RWPE1 (cell line): ENCODE measurements at regions not wholly inside any gene's neighbourhood (a gene's known extent, or its start where the extent isn't known, plus 50 kb on each side); places are given as distances from the start of the nearest gene placed in this dataset.
"Not testable (repeated sequence)": the region's sequence is repeated elsewhere in the genome, so short reads cannot be mapped to it uniquely, and the experiment has no call there.

Experiments used
- CTCF ChIA-PET: fragments of 350-600 bp; sonication (Branson Sonifier 250); formaldehyde crosslinking; extraction: SDS; loops from one replicate; lab custom pipeline; 2021; lab: Yijun Ruan, JAX
- POLR2A ChIA-PET: fragments of 400-600 bp; formaldehyde crosslinking; extraction: SDS; loops from one replicate; lab custom pipeline; 2020; ENCODE audit warnings: antibody characterized with exemption; ENCODE audit not compliant: low non-redundant PET; lab: Yijun Ruan, JAX
- DNase-seq: peaks from one replicate; pipeline ENCODE4 v3.0.0; 2012; ENCODE audit warnings: low spot score
- H3K27ac ChIP-seq: fragments of 450-650 bp; 2 replicates; pipeline ENCODE4 v1.5.1; 2017
- TF ChIP-seq, protein P1 (sequence below): fragments of 450-650 bp; conservative IDR thresholded peaks from 2 replicates; pipeline ENCODE4 v1.5.1; 2017; ENCODE audit warnings: low read depth, mild to moderate bottlenecking

DNA sequence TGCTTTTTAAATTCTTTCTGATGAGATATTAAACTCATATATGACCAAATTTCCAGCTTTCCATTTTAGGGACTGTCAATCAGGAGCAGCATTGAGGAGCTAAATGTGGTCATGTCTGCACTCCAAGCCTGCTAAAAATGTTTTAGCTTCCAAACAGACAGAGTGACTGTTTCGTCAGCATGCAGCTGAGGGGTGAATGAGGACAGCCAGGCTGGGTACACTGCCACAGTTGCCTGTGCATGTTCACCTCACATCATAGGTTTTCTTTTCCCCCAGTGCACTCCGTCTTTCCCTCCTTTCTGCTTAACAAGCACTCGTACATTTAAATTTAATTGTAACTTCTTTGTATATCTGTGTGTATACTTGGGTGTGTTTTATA, 138.1 kb downstream of the ARRDC3 start:
- no peak overlapping the region for H3K27ac ChIP-seq
- ChIA-PET POLR2A (no interaction called here), CTCF (interaction anchor here (0.7 to 1.0 kb wide), 3 partner anchors 53 to 1608 kb away, joined by 3 to 6 read pairs (median 5); no protein-coding TSS in a partner anchor)
- TF ChIP-seq, protein P1, sequence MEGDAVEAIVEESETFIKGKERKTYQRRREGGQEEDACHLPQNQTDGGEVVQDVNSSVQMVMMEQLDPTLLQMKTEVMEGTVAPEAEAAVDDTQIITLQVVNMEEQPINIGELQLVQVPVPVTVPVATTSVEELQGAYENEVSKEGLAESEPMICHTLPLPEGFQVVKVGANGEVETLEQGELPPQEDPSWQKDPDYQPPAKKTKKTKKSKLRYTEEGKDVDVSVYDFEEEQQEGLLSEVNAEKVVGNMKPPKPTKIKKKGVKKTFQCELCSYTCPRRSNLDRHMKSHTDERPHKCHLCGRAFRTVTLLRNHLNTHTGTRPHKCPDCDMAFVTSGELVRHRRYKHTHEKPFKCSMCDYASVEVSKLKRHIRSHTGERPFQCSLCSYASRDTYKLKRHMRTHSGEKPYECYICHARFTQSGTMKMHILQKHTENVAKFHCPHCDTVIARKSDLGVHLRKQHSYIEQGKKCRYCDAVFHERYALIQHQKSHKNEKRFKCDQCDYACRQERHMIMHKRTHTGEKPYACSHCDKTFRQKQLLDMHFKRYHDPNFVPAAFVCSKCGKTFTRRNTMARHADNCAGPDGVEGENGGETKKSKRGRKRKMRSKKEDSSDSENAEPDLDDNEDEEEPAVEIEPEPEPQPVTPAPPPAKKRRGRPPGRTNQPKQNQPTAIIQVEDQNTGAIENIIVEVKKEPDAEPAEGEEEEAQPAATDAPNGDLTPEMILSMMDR = no peak
- DNase-seq = no peak

DNA sequence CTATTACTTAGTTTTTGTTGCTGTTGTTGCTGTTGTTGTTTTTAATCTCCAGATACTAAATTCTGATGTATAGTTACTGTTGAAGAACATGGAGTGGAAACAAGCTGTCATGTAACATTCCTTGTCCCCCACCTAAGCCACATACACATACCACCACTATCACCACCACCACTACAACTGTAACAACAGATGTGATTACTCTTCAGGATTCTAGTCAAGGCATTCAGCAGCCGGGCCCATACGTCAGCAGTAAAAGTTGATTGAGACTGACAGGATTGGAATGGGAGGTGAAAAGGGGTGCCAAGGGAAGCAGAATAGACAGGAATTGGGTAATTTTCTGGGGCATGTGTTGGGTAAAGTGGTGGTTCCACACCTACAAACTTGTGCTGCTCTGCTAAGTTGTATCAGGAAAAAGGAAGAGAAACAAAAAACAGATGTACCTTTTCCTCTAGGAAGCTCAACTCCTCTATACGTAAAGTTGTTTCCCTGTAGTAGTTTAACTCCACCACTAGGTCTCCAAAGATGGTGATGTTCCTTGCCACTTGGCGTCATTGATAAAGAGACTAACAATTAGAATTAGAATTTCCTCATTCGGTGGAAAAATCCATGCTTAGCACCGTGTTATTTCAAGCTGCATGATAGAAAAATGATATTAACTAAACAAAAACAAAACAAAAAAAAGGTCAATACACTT, 138.6 kb downstream of the ARRDC3 start:
- H3K27ac ChIP-seq = no peak overlapping the region
- CTCF ChIA-PET = interaction anchor here (0.6 to 1.0 kb wide), 4 partner anchors 54 to 1608 kb away, joined by 3 to 6 read pairs (median 4); no protein-coding TSS in a partner anchor
- POLR2A ChIA-PET = no interaction called here
- DNase-seq = no peak
- TF ChIP-seq, protein P1 = no peak

GRCh38 chr5:91243852-91244251, 139.3 kb downstream of the ARRDC3 start:
- ChIA-PET POLR2A (no interaction called here), CTCF (no interaction called here)
- TF ChIP-seq, protein P1 = no peak

GRCh38 chr5:91243286-91243685, 139.8 kb downstream of the ARRDC3 start:
- CTCF ChIA-PET = no interaction called here
- no peak for DNase-seq

More at GRCh38 chr5:91243852-91244251, 139.3 kb downstream of the ARRDC3 start:
- no peak for DNase-seq
- H3K27ac ChIP-seq = no peak overlapping the region

GRCh38 chr5:91241460-91241859, 141.7 kb downstream of the ARRDC3 start:
- POLR2A ChIA-PET, DNase-seq, H3K27ac ChIP-seq: not testable (repeated sequence)
- CTCF ChIA-PET = interaction anchor here (0.6 kb wide), 1 partner anchor 65 kb away, joined by 3 read pairs; no protein-coding TSS in a partner anchor

More at GRCh38 chr5:91243286-91243685, 139.8 kb downstream of the ARRDC3 start:
- TF ChIP-seq, protein P1 = no peak
- no peak overlapping the region for H3K27ac ChIP-seq
- POLR2A ChIA-PET = no interaction called here

- H3K27ac ChIP-seq = no peak overlapping the region
- POLR2A ChIA-PET = no interaction called here
- CTCF ChIA-PET = interaction anchor here (0.7 to 1.1 kb wide), 2 partner anchors 21 to 127 kb away, joined by 3 to 4 read pairs; no protein-coding TSS in a partner anchor
- no peak for DNase-seq
- TF ChIP-seq, protein P1 = no peak
Observed at GRCh38 chr5:91240175-91240574, 142.9 kb downstream of the ARRDC3 start.

- H3K27ac ChIP-seq = no peak overlapping the region
- POLR2A ChIA-PET = no interaction called here
- TF ChIP-seq, protein P1 = no peak
- CTCF ChIA-PET = interaction anchor here (0.6 kb wide), 1 partner anchor 159 kb away, joined by 3 read pairs; no protein-coding TSS in a partner anchor
- DNase-seq = no peak
Observed at GRCh38 chr5:91235271-91235694, 147.8 kb downstream of the ARRDC3 start.
